H1 (cell line): ENCODE measurements at regions not wholly inside any gene's neighbourhood (a gene's known extent, or its start where the extent isn't known, plus 50 kb on each side); places are given as distances from the start of the nearest gene placed in this dataset.

Experiments used
- CREB1 ChIP-seq: IDR thresholded peaks from 2 replicates; pipeline ENCODE4 v1.6.1; 2012; ENCODE audit warnings: inconsistent platforms
- KDM5A ChIP-seq: fragments of 200-600 bp; IDR thresholded peaks from 2 replicates; pipeline ENCODE4 v1.7.1; 2012; ENCODE audit warnings: mild to moderate bottlenecking, low read length, inconsistent platforms, mixed read lengths
- RNF2 ChIP-seq: fragments of 200-900, 300-1000 bp; sonication (generic); IDR thresholded peaks from 2 replicates; pipeline ENCODE4 v1.7.1; 2016; ENCODE audit warnings: borderline replicate concordance, low read depth, mild to moderate bottlenecking, antibody characterized with exemption, low read length; ENCODE audit not compliant: poor library complexity, severe bottlenecking; ENCODE audit errors: missing control alignments
- SIN3A ChIP-seq, 2 experiments: IDR thresholded peaks in 1 of 2; conservative IDR thresholded peaks in 1 of 2; 2 replicates each; pipeline ENCODE4 v1.6.1; 2011 to 2012; ENCODE audit warnings: low read length in 2 of 2, improper control_type of control experiment in 1 of 2, low read depth in 1 of 2, mild to moderate bottlenecking in 1 of 2
- SP1 ChIP-seq: IDR thresholded peaks from 2 replicates; pipeline ENCODE4 v1.6.1; 2011; ENCODE audit warnings: low read depth, low read length
- TF ChIP-seq, protein P1 (sequence below), 3 experiments: IDR thresholded peaks; 1 replicate in 2 of 3; 2 replicates in 1 of 3; pipeline versions ENCODE4 v1.5.1 to v1.6.1; 2011; ENCODE audit warnings: low read length in 3 of 3, mild to moderate bottlenecking in 3 of 3, inconsistent platforms in 2 of 3, low read depth in 1 of 3, moderate library complexity in 1 of 3; ENCODE audit not compliant: insufficient read depth in 1 of 3; ENCODE audit errors: control extremely low read depth in 1 of 3
- TF ChIP-seq, protein P2 (sequence below): IDR thresholded peaks from 2 replicates; pipeline ENCODE4 v1.6.1; 2012; ENCODE audit warnings: inconsistent platforms

DNA sequence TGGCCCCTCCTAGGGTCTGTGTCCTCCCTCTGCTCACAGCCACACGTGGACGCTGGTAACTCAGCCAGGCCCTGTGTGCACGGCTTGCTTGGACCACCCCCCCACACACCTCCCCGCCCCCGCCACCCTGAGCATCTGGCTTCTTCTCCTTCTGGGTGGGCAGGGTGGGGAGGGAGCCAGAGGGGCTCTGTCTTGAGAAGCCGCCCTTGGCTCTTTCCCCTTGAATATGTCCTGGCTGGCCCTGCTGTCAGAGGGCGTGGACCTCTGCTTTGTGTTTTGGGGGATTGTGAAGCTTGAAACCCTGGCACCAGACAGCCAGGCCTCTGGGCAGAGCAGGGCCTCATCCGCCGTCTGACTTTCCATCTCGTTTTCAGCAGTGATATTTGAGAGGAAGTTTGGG is 72.1 kb downstream of the GLI2 start (continued):
- TF ChIP-seq, protein P1, sequence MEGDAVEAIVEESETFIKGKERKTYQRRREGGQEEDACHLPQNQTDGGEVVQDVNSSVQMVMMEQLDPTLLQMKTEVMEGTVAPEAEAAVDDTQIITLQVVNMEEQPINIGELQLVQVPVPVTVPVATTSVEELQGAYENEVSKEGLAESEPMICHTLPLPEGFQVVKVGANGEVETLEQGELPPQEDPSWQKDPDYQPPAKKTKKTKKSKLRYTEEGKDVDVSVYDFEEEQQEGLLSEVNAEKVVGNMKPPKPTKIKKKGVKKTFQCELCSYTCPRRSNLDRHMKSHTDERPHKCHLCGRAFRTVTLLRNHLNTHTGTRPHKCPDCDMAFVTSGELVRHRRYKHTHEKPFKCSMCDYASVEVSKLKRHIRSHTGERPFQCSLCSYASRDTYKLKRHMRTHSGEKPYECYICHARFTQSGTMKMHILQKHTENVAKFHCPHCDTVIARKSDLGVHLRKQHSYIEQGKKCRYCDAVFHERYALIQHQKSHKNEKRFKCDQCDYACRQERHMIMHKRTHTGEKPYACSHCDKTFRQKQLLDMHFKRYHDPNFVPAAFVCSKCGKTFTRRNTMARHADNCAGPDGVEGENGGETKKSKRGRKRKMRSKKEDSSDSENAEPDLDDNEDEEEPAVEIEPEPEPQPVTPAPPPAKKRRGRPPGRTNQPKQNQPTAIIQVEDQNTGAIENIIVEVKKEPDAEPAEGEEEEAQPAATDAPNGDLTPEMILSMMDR (IDR thresholded peaks at IDR 0.05; ENCODE audit: control extremely low read depth in 1 of 3, insufficient read depth in 1 of 3, low read depth in 1 of 3, low read length in 3 of 3), result no peak
- no peak for TF ChIP-seq SIN3A (conservative IDR thresholded peaks at IDR 0.05 in 1 of 2, IDR thresholded peaks at IDR 0.05 in 1 of 2; ENCODE audit: low read depth in 1 of 2, low read length in 2 of 2)
- no peak for TF ChIP-seq SP1
- TF ChIP-seq, protein P2, sequence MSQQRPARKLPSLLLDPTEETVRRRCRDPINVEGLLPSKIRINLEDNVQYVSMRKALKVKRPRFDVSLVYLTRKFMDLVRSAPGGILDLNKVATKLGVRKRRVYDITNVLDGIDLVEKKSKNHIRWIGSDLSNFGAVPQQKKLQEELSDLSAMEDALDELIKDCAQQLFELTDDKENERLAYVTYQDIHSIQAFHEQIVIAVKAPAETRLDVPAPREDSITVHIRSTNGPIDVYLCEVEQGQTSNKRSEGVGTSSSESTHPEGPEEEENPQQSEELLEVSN, result no peak
- no peak for TF ChIP-seq CREB1
- no peak for TF ChIP-seq KDM5A
- no peak for TF ChIP-seq RNF2
